ENCODE measurements at regions not wholly inside any gene's neighbourhood (a gene's known extent, or its start where the extent isn't known, plus 50 kb on each side); places are given as distances from the start of the nearest gene placed in this dataset.

- Histone ChIP-seq H3K4me3 (ENCODE audit: low read depth, low read length) (no peak overlapping the region), H3K27me3 (ENCODE audit: control insufficient read depth, insufficient read depth, low read length) (no peaks in the 10 kb centered on the region), H3K36me3 (ENCODE audit: control insufficient read depth, insufficient read depth, low read length) (no peaks in the 10 kb centered on the region)
- no peak for DNase-seq (ENCODE audit: low read depth)
- TF ChIP-seq CTCF (IDR thresholded peaks at IDR 0.05; ENCODE audit: insufficient read depth, low read length, poor library complexity, severe bottlenecking): no peak
These were observed 174.4 kb downstream of the OGFRL1 start for GRCh38 chr6:71463061-71463460.

- no peak for DNase-seq (ENCODE audit: low read depth)
- no peak overlapping the region for H3K4me3 ChIP-seq (ENCODE audit: low read depth, low read length)
- no peak for TF ChIP-seq CTCF (IDR thresholded peaks at IDR 0.05; ENCODE audit: insufficient read depth, low read length, poor library complexity, severe bottlenecking)
- no peaks in the 10 kb centered on the region for H3K36me3 ChIP-seq (ENCODE audit: control insufficient read depth, insufficient read depth, low read length)
- H3K27me3 ChIP-seq (ENCODE audit: control insufficient read depth, insufficient read depth, low read length): no peaks in the 10 kb centered on the region
These were observed 176.5 kb downstream of the OGFRL1 start for GRCh38 chr6:71465096-71465495.

- Histone ChIP-seq H3K27me3 (ENCODE audit: control insufficient read depth, insufficient read depth, low read length) (no peaks in the 10 kb centered on the region), H3K4me3 (ENCODE audit: low read depth, low read length) (no peak overlapping the region), H3K36me3 (ENCODE audit: control insufficient read depth, insufficient read depth, low read length) (no peaks in the 10 kb centered on the region)
- no peak for DNase-seq (ENCODE audit: low read depth)
- TF ChIP-seq CTCF (IDR thresholded peaks at IDR 0.05; ENCODE audit: insufficient read depth, low read length, poor library complexity, severe bottlenecking): no peak
These were observed 177.8 kb downstream of the OGFRL1 start for GRCh38 chr6:71466362-71466761.

GRCh38 chr6:71468038-71468437, 179.4 kb downstream of the OGFRL1 start:
- no peak for DNase-seq (ENCODE audit: low read depth)
- no peaks in the 10 kb centered on the region for H3K27me3 ChIP-seq (ENCODE audit: control insufficient read depth, insufficient read depth, low read length)
- no peaks in the 10 kb centered on the region for H3K36me3 ChIP-seq (ENCODE audit: control insufficient read depth, insufficient read depth, low read length)
- TF ChIP-seq CTCF (IDR thresholded peaks at IDR 0.05; ENCODE audit: insufficient read depth, low read length, poor library complexity, severe bottlenecking): no peak
- no peak overlapping the region for H3K4me3 ChIP-seq (ENCODE audit: low read depth, low read length)

- no peak for TF ChIP-seq CTCF (IDR thresholded peaks at IDR 0.05; ENCODE audit: insufficient read depth, low read length, poor library complexity, severe bottlenecking)
- peak overlapping the region; percentile 6 for H3K4me3 ChIP-seq (ENCODE audit: low read depth, low read length)
- no peaks in the 10 kb centered on the region for H3K27me3 ChIP-seq (ENCODE audit: control insufficient read depth, insufficient read depth, low read length)
- DNase-seq (ENCODE audit: low read depth): peak; percentile 95
- no peaks in the 10 kb centered on the region for H3K36me3 ChIP-seq (ENCODE audit: control insufficient read depth, insufficient read depth, low read length)
These were observed 180.5 kb downstream of the OGFRL1 start for GRCh38 chr6:71468841-71469700.

GRCh38 chr6:71471718-71472117, 183.1 kb downstream of the OGFRL1 start:
- Histone ChIP-seq H3K36me3 (ENCODE audit: control insufficient read depth, insufficient read depth, low read length) (no peaks in the 10 kb centered on the region), H3K27me3 (ENCODE audit: control insufficient read depth, insufficient read depth, low read length) (no peaks in the 10 kb centered on the region), H3K4me3 (ENCODE audit: low read depth, low read length) (no peak overlapping the region)
- DNase-seq (ENCODE audit: low read depth): no peak
- no peak for TF ChIP-seq CTCF (IDR thresholded peaks at IDR 0.05; ENCODE audit: insufficient read depth, low read length, poor library complexity, severe bottlenecking)
